AG10803 (cell line): ENCODE measurements at regions not wholly inside any gene's neighbourhood (a gene's known extent, or its start where the extent isn't known, plus 50 kb on each side); places are given as distances from the start of the nearest gene placed in this dataset.
"Not testable (repeated sequence)": the region's sequence is repeated elsewhere in the genome, so short reads cannot be mapped to it uniquely, and the experiment has no call there.

Experiments
- DNase-seq: peaks from one replicate; pipeline ENCODE4 v3.0.0; 2010; ENCODE audit warnings: low read depth
- H3K4me3 ChIP-seq: 2 replicates; pipeline ENCODE4 v1.5.1; 2011; ENCODE audit warnings: mild to moderate bottlenecking, low read length, control low read depth
- CTCF ChIP-seq: conservative IDR thresholded peaks from 2 replicates; pipeline ENCODE4 v1.5.1; 2011; ENCODE audit warnings: mild to moderate bottlenecking, low read length, control low read depth, inconsistent platforms

- H3K4me3 ChIP-seq = no peak overlapping the region
- TF ChIP-seq CTCF = no peak
- no peak for DNase-seq
These were observed 213.3 kb upstream of the SPRY1 start for GRCh38 chr4:123183308-123183707.

- H3K4me3 ChIP-seq, DNase-seq: not testable (repeated sequence)
These were observed 212.8 kb upstream of the SPRY1 start for GRCh38 chr4:123183754-123184153.

- DNase-seq = no peak
- H3K4me3 ChIP-seq = no peak overlapping the region
- TF ChIP-seq CTCF = no peak
These were observed 209.9 kb upstream of the SPRY1 start for GRCh38 chr4:123186731-123187130.

- H3K4me3 ChIP-seq = no peak overlapping the region
- no peak for DNase-seq
- TF ChIP-seq CTCF = no peak
These were observed 206.4 kb upstream of the SPRY1 start for GRCh38 chr4:123190176-123190575.

- no peak for DNase-seq
- TF ChIP-seq CTCF = no peak
- H3K4me3 ChIP-seq = no peak overlapping the region
These were observed 204.9 kb upstream of the SPRY1 start for GRCh38 chr4:123191728-123192127.

GRCh38 chr4:123193802-123194367 lies 202.7 kb upstream of the SPRY1 start:
- TF ChIP-seq CTCF = no peak
- no peak overlapping the region for H3K4me3 ChIP-seq
- DNase-seq = peak; percentile 11

GRCh38 chr4:123198706-123199105 lies 197.9 kb upstream of the SPRY1 start:
- no peak overlapping the region for H3K4me3 ChIP-seq
- no peak for TF ChIP-seq CTCF
- peak; percentile 69 for DNase-seq
